ENCODE measurements at regions not wholly inside any gene's neighbourhood (a gene's known extent, or its start where the extent isn't known, plus 50 kb on each side); places are given as distances from the start of the nearest gene placed in this dataset.

GRCh38 chr12:58028294-58028693, 86.9 kb downstream of the ATP23 start:
- no peaks in the 10 kb centered on the region for H3K9me3 ChIP-seq (ENCODE audit: control insufficient read depth, insufficient read depth, low read length)
- no peak overlapping the region for H3K4ac ChIP-seq (ENCODE audit: low read depth, low read length)
- no peak overlapping the region for H3K9ac ChIP-seq (ENCODE audit: low read depth, low read length)
- H2BK20ac ChIP-seq (ENCODE audit: low read depth, low read length): no peak overlapping the region
- no peak overlapping the region for H4K8ac ChIP-seq (ENCODE audit: low read depth in 2 of 2, low read length in 2 of 2)
- H4K91ac ChIP-seq (ENCODE audit: insufficient read depth, low read depth, low read length): no peak overlapping the region
- no peak overlapping the region for H3K23ac ChIP-seq (ENCODE audit: low read depth, low read length)
- ChIA-PET POLR2A (ENCODE audit: unreplicated experiment) (no interaction called here), CTCF (no interaction called here)
- H3K9me1 ChIP-seq (ENCODE audit: insufficient read depth, low read length): no peaks in the 10 kb centered on the region
- H4K20me1 ChIP-seq (ENCODE audit: insufficient read depth, low read length): no peaks in the 10 kb centered on the region
- H3K18ac ChIP-seq (ENCODE audit: low read depth, low read length): no peak overlapping the region
- in situ Hi-C loops (cut with MboI; ENCODE audit: low sequenced_read_pairs) (no loop called here), intact Hi-C loops (cut with micrococcal nuclease) (no loop called here), dilution Hi-C loops (cut with HindIII; ENCODE audit: low sequenced_read_pairs, unreplicated experiment) (no loop called here)
- no peaks in the 10 kb centered on the region; the same call in 1 of the 2 replicates for H3K4me1 ChIP-seq (ENCODE audit: control insufficient read depth, insufficient read depth, low read length)
- H3K56ac ChIP-seq (ENCODE audit: extremely low read depth, insufficient read depth, low read length): no peak overlapping the region
- WGBS, 2 experiments (ENCODE audit: extremely low coverage in 2 of 2, insufficient read length in 1 of 2): 100% methylated on average over 1 of the region's 3 CpGs; no CpG with 5 or more reads in 1 of the 2 experiments
- no peak overlapping the region for H2BK5ac ChIP-seq (ENCODE audit: low read depth, low read length, poor library complexity, severe bottlenecking)
- no peaks in the 10 kb centered on the region for H3K79me1 ChIP-seq (ENCODE audit: low read depth in 1 of 2, low read length in 2 of 2)
- no peak overlapping the region for H2AFZ ChIP-seq (replicated peaks; ENCODE audit: low read length, poor library complexity)
- no peak overlapping the region for H3K27ac ChIP-seq (ENCODE audit: insufficient read depth, low read length)
- H3K27me3 ChIP-seq (ENCODE audit: control insufficient read depth, insufficient read depth, low read length): no peaks in the 10 kb centered on the region
- H3K4me2 ChIP-seq (ENCODE audit: low read depth, low read length): no peak overlapping the region
- no peak overlapping the region for H3K14ac ChIP-seq (replicated peaks; ENCODE audit: low read depth, low read length)
- H3K36me3 ChIP-seq (ENCODE audit: control insufficient read depth, insufficient read depth, low read length): no peaks in the 10 kb centered on the region
- H3K4me3 ChIP-seq (ENCODE audit: insufficient read depth, low read depth, low read length): no peak overlapping the region
- H4K5ac ChIP-seq (ENCODE audit: low read depth, low read length): no peak overlapping the region
- no peak overlapping the region for H2AK5ac ChIP-seq (ENCODE audit: low read depth, low read length)
- no peak overlapping the region for H2AK9ac ChIP-seq (replicated peaks; ENCODE audit: low read depth, low read length, poor library complexity)
- TF ChIP-seq RCOR1 (IDR thresholded peaks at IDR 0.05; ENCODE audit: insufficient replicate concordance, low read length): no peak
- no peak for TF ChIP-seq SMC3 (IDR thresholded peaks at IDR 0.05; ENCODE audit: low read depth, low read length)
- no peak overlapping the region for H2BK120ac ChIP-seq (ENCODE audit: low read depth, low read length)
- ATAC-seq (ENCODE audit: low read depth) (no peak), DNase-seq (no peak)
- no TSS peak for BruUV-seq (replicated peaks)
- no peak overlapping the region for H2BK15ac ChIP-seq (ENCODE audit: low read depth, low read length)
